ENCODE measurements at regions not wholly inside any gene's neighbourhood (a gene's known extent, or its start where the extent isn't known, plus 50 kb on each side); places are given as distances from the start of the nearest gene placed in this dataset.

GRCh38 chr3:176568189-176568588 is 629.1 kb downstream of the TBL1XR1 start:
- Histone ChIP-seq H3K4me1 (ENCODE audit: low read depth) (no peaks in the 10 kb centered on the region), H3K36me3 (ENCODE audit: low read depth) (no peaks in the 10 kb centered on the region), H3K9me3 (no peaks in the 10 kb centered on the region), H3K4me3 (no peak overlapping the region)
- DNase-seq (no peak), ATAC-seq (no peak)
- intact Hi-C loops (cut with DNase I, micrococcal nuclease), result no loop called here
- TF ChIP-seq CTCF (IDR thresholded peaks at IDR 0.05), result no peak

GRCh38 chr3:176566757-176567156 is 630.5 kb downstream of the TBL1XR1 start:
- H3K4me3 ChIP-seq, result no peak overlapping the region
- no peaks in the 10 kb centered on the region for H3K4me1 ChIP-seq (ENCODE audit: low read depth)
- H3K36me3 ChIP-seq (ENCODE audit: low read depth), result no peaks in the 10 kb centered on the region
- DNase-seq (no peak), ATAC-seq (no peak)
- H3K9me3 ChIP-seq, result no peaks in the 10 kb centered on the region
- no peak for TF ChIP-seq CTCF (IDR thresholded peaks at IDR 0.05)
- intact Hi-C loops (cut with DNase I, micrococcal nuclease), result no loop called here

- Histone ChIP-seq H3K4me1 (ENCODE audit: low read depth) (no peaks in the 10 kb centered on the region), H3K9me3 (no peaks in the 10 kb centered on the region), H3K4me3 (no peak overlapping the region), H3K36me3 (ENCODE audit: low read depth) (no peaks in the 10 kb centered on the region)
- ATAC-seq, result no peak
- TF ChIP-seq CTCF (IDR thresholded peaks at IDR 0.05), result no peak
- intact Hi-C loops (cut with DNase I, micrococcal nuclease), result no loop called here
- DNase-seq, result no peak
These were observed 635.0 kb downstream of the TBL1XR1 start for GRCh38 chr3:176562331-176562730.

- DNase-seq (no peak), ATAC-seq (no peak)
- Histone ChIP-seq H3K4me1 (ENCODE audit: low read depth) (no peaks in the 10 kb centered on the region), H3K4me3 (no peak overlapping the region), H3K9me3 (no peaks in the 10 kb centered on the region), H3K36me3 (ENCODE audit: low read depth) (no peaks in the 10 kb centered on the region)
- no peak for TF ChIP-seq CTCF (IDR thresholded peaks at IDR 0.05)
- intact Hi-C loops (cut with DNase I, micrococcal nuclease), result no loop called here
These were observed 635.5 kb downstream of the TBL1XR1 start for GRCh38 chr3:176561826-176562225.

- Histone ChIP-seq H3K9me3 (no peaks in the 10 kb centered on the region), H3K4me3 (no peak overlapping the region), H3K36me3 (ENCODE audit: low read depth) (no peaks in the 10 kb centered on the region), H3K4me1 (ENCODE audit: low read depth) (no peaks in the 10 kb centered on the region)
- ATAC-seq (no peak), DNase-seq (no peak)
- intact Hi-C loops (cut with DNase I, micrococcal nuclease), result no loop called here
- no peak for TF ChIP-seq CTCF (IDR thresholded peaks at IDR 0.05)
These were observed 642.3 kb downstream of the TBL1XR1 start for GRCh38 chr3:176554791-176555654.

Data from mucosa of descending colon (tissue), 3 donors.